ENCODE measurements at regions not wholly inside any gene's neighbourhood (a gene's known extent, or its start where the extent isn't known, plus 50 kb on each side); places are given as distances from the start of the nearest gene placed in this dataset.

DNA sequence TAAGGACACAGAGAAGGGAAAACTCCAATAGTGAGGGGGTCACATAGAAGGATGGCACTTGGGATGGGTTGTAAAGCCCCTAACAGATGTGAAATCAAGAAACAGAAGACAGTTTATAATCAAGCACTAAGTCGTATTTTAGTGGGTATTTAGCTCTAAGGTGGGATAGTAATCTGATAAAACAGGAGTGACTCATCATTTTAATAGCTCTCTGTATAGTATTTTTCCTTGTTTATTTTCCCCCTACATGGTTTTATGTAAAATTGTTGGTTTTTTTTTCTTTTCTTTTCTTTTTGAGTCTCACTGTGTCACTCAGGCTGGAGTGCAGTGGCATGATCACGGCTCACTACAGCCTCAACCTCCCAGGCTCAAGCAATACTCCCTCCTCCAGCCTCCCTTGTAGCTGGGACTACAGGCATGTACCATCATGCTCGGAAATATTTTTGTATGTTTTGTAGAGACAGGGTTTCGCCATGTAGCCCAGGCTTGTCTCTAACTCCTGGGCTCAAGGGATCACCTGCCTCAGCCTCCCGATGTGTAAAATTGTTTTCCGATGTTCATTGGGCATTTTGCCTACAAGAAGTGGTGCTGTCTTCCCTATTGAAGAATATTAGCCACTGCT, 142.6 kb upstream of the SERPINE2 start:
- no peak for TF ChIP-seq CTCF (IDR thresholded peaks at IDR 0.05; ENCODE audit: low read length)
- TF ChIP-seq EZH2 (IDR thresholded peaks at IDR 0.05; ENCODE audit: borderline replicate concordance, low read length) = no peak

Data from OCI-LY1 (cell line).